ENCODE measurements at regions not wholly inside any gene's neighbourhood (a gene's known extent, or its start where the extent isn't known, plus 50 kb on each side); places are given as distances from the start of the nearest gene placed in this dataset.
"Not testable (repeated sequence)": the region's sequence is repeated elsewhere in the genome, so short reads cannot be mapped to it uniquely, and the experiment has no call there.

GRCh38 chrY:12374588-12374987 lies 326.4 kb upstream of the USP9Y start:
- not testable (repeated sequence) for ATAC-seq (replicated peaks in 1 of 2); H3K36me3 Mint-ChIP-seq (ENCODE audit: insufficient read depth in 2 of 2); H3K4me3 Mint-ChIP-seq; H3K4me1 Mint-ChIP-seq (ENCODE audit: low read depth); H3K27me3 Mint-ChIP-seq (ENCODE audit: low read depth); H3K9me3 Mint-ChIP-seq; H3K27ac Mint-ChIP-seq; DNase-seq

- not testable (repeated sequence) for H3K9me3 Mint-ChIP-seq; H3K4me3 Mint-ChIP-seq; H3K36me3 Mint-ChIP-seq (ENCODE audit: insufficient read depth in 2 of 2); H3K27me3 Mint-ChIP-seq (ENCODE audit: low read depth); DNase-seq; H3K4me1 Mint-ChIP-seq (ENCODE audit: low read depth); ATAC-seq (replicated peaks in 1 of 2); H3K27ac Mint-ChIP-seq
Observed at GRCh38 chrY:12391655-12392559, 309.1 kb upstream of the USP9Y start.

DNA sequence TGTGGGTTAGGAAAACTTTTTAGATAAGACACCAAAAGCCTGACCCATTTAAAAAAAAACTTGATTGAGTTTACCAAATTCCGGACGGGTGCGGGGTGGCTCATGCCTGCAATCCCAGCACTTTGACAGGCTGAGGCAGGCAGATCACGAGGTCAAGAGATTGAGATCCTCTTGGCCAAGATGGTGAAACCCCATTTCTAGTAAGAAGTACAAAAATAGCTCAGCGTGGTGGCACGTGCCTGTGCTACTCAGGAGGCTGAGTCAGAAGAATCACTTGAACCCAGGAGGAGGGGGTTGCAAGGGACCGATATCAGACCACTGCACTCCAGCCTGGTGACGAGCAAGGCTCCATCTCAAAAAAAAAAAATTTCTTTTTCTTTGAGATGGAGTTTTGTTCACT lies 307.8 kb upstream of the USP9Y start:
- Mint-ChIP-seq H3K36me3 (ENCODE audit: insufficient read depth in 2 of 2) (no peaks in the 10 kb centered on the region), H3K9me3 (no peaks in the 10 kb centered on the region), H3K4me3 (no peak overlapping the region), H3K27me3 (ENCODE audit: low read depth) (no peaks in the 10 kb centered on the region), H3K27ac (no peak overlapping the region), H3K4me1 (ENCODE audit: low read depth) (no peaks in the 10 kb centered on the region)
- no peak for DNase-seq
- no peak for ATAC-seq (replicated peaks in 1 of 2)

- not testable (repeated sequence) for DNase-seq; H3K27ac Mint-ChIP-seq; H3K4me3 Mint-ChIP-seq; H3K27me3 Mint-ChIP-seq (ENCODE audit: low read depth); H3K36me3 Mint-ChIP-seq (ENCODE audit: insufficient read depth in 2 of 2); H3K4me1 Mint-ChIP-seq (ENCODE audit: low read depth); H3K9me3 Mint-ChIP-seq; ATAC-seq (replicated peaks in 1 of 2)
Observed at GRCh38 chrY:12395381-12396120, 305.5 kb upstream of the USP9Y start.

DNA sequence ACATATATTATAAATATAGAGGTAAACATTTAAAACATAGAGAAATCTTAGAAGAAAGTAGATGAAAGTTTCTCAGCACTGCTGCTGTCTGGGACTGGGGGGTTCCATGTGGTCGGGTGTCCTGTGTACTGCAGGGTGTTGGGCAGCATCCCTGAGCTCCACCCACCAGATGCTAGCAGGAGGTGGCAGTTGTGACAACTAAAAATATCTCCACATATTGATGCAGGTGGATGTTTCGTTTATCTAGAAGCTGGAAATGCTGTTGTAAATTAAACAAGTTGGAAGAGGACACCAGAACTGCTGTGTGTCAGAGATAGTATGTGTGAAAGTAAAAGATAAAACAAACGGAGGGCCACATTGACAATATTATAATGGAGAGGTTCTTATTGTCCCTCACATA lies 297.1 kb upstream of the USP9Y start:
- no peak overlapping the region for H3K4me3 Mint-ChIP-seq
- no peak overlapping the region for H3K27ac Mint-ChIP-seq
- H3K4me1 Mint-ChIP-seq (ENCODE audit: low read depth) = no peaks in the 10 kb centered on the region
- H3K36me3 Mint-ChIP-seq (ENCODE audit: insufficient read depth in 2 of 2) = no peaks in the 10 kb centered on the region
- ATAC-seq (replicated peaks in 1 of 2) (no peak), DNase-seq (no peak)
- no peaks in the 10 kb centered on the region for H3K9me3 Mint-ChIP-seq
- no peaks in the 10 kb centered on the region for H3K27me3 Mint-ChIP-seq (ENCODE audit: low read depth)

DNA sequence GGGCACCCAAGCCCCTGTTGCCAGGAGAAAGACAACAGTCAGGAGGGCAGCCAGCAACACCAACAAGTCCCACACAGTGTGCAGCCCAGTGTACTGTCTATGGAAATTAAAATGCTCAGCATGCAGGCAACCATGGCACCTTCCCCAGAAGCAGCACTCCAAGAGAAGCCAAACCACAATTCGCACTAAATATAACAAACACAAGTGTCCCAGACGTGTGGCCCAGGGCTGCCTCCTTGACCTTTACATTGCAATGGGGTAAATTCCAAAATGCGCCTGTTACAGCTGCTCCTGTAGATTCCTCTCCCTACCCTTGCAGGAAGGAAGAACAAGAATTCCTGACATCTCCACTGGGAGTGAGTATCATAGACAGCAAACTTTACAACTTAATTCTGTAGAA lies 292.8 kb upstream of the USP9Y start:
- Mint-ChIP-seq H3K27me3 (ENCODE audit: low read depth) (no peaks in the 10 kb centered on the region), H3K27ac (no peak overlapping the region), H3K36me3 (ENCODE audit: insufficient read depth in 2 of 2) (no peaks in the 10 kb centered on the region), H3K4me1 (ENCODE audit: low read depth) (no peaks in the 10 kb centered on the region), H3K4me3 (no peak overlapping the region), H3K9me3 (no peaks in the 10 kb centered on the region)
- ATAC-seq (replicated peaks in 1 of 2) (no peak), DNase-seq (no peak)

- no peak overlapping the region for H3K4me3 Mint-ChIP-seq
- ATAC-seq (replicated peaks in 1 of 2) (no peak), DNase-seq (no peak)
- no peaks in the 10 kb centered on the region for H3K27me3 Mint-ChIP-seq (ENCODE audit: low read depth)
- H3K36me3 Mint-ChIP-seq (ENCODE audit: insufficient read depth in 2 of 2) = no peaks in the 10 kb centered on the region
- no peaks in the 10 kb centered on the region for H3K4me1 Mint-ChIP-seq (ENCODE audit: low read depth)
- H3K9me3 Mint-ChIP-seq = no peaks in the 10 kb centered on the region
- peak overlapping the region; percentile 97 for H3K27ac Mint-ChIP-seq
Observed at GRCh38 chrY:12410696-12411095, 290.3 kb upstream of the USP9Y start.

DNA sequence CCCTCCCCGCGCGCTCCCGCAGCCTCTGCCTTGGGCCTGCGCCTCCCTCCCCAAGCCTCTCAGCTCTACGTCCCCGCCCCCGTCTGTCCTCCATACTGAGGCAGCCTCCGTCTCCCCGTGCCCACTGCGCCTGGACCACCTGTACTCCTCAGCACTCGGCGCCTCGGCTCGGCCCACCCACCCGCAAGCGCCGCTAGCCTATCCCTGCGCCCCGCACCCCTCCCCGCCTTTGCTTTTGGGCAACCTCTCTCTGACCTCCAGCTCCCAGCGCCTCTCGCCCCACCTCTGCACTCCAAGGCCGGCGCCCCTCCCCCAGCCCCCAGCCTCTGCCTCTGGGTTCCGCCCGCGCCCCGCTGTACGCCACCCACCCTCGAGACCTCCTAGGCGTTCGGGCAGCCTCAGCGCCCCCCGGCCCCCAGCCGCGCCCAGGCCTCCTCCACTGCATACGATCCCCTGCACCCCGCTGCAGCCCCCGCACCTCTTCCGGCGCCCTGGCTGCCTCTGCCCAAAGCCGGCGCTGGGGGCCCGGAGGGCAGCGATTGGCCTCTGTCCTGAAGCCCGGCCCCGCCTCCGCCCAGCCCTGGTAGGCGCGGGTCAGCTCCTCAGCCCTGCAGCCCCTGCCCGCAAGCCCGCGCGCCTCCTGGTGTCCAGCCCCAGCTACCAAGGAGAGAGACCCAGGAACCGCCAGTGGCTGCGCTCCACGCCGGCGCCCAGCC lies 279.8 kb upstream of the USP9Y start:
- ATAC-seq (replicated peaks in 1 of 2) = peak in 1 of 2 donors; percentile 23
- Mint-ChIP-seq H3K27ac (no peak overlapping the region), H3K27me3 (ENCODE audit: low read depth) (no peaks in the 10 kb centered on the region), H3K36me3 (ENCODE audit: insufficient read depth in 2 of 2) (no peaks in the 10 kb centered on the region), H3K4me3 (no peak overlapping the region), H3K9me3 (no peaks in the 10 kb centered on the region), H3K4me1 (ENCODE audit: low read depth) (no peaks in the 10 kb centered on the region)
- DNase-seq = peak in 1 of 2 donors; percentile 1

DNA sequence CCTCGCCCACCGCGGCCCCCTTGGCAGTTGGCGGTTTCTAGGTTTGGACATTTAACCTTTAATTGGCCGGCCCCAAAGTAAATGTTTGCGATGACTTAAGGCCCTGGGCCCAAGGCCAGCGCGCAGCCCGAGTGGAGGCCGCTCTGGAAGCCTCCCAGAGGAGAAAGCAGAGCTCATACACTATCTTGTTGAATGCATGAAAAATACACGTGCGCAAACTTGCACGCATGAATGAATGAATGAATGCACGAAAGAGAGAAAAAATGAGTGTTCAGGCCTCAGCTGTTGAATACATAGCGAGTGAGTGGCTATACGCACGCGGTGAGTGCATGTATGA lies 279.3 kb upstream of the USP9Y start:
- Mint-ChIP-seq H3K27ac (no peak overlapping the region), H3K4me1 (ENCODE audit: low read depth) (no peaks in the 10 kb centered on the region), H3K9me3 (no peaks in the 10 kb centered on the region), H3K27me3 (ENCODE audit: low read depth) (no peaks in the 10 kb centered on the region), H3K4me3 (no peak overlapping the region), H3K36me3 (ENCODE audit: insufficient read depth in 2 of 2) (no peaks in the 10 kb centered on the region)
- no peak for ATAC-seq (replicated peaks in 1 of 2)
- no peak for DNase-seq

- H3K36me3 Mint-ChIP-seq (ENCODE audit: insufficient read depth in 2 of 2) = no peaks in the 10 kb centered on the region
- DNase-seq (no peak), ATAC-seq (replicated peaks in 1 of 2) (no peak)
- no peak overlapping the region for H3K4me3 Mint-ChIP-seq
- no peaks in the 10 kb centered on the region for H3K27me3 Mint-ChIP-seq (ENCODE audit: low read depth)
- H3K4me1 Mint-ChIP-seq (ENCODE audit: low read depth) = no peaks in the 10 kb centered on the region
- H3K9me3 Mint-ChIP-seq = no peaks in the 10 kb centered on the region
- no peak overlapping the region for H3K27ac Mint-ChIP-seq
Observed at GRCh38 chrY:12422536-12422935, 278.5 kb upstream of the USP9Y start.

GRCh38 chrY:12423416-12424252 lies 277.4 kb upstream of the USP9Y start:
- no peak overlapping the region for H3K27ac Mint-ChIP-seq
- no peaks in the 10 kb centered on the region for H3K4me1 Mint-ChIP-seq (ENCODE audit: low read depth)
- no peaks in the 10 kb centered on the region for H3K27me3 Mint-ChIP-seq (ENCODE audit: low read depth)
- H3K36me3 Mint-ChIP-seq (ENCODE audit: insufficient read depth in 2 of 2) = no peaks in the 10 kb centered on the region
- no peak overlapping the region for H3K4me3 Mint-ChIP-seq
- DNase-seq (no peak), ATAC-seq (replicated peaks in 1 of 2) (no peak)
- no peaks in the 10 kb centered on the region for H3K9me3 Mint-ChIP-seq

GRCh38 chrY:12425506-12425905 lies 275.5 kb upstream of the USP9Y start:
- Mint-ChIP-seq H3K27ac (no peak overlapping the region), H3K36me3 (ENCODE audit: insufficient read depth in 2 of 2) (no peaks in the 10 kb centered on the region), H3K4me1 (ENCODE audit: low read depth) (no peaks in the 10 kb centered on the region), H3K27me3 (ENCODE audit: low read depth) (no peaks in the 10 kb centered on the region), H3K9me3 (no peaks in the 10 kb centered on the region), H3K4me3 (no peak overlapping the region)
- no peak for ATAC-seq (replicated peaks in 1 of 2)
- no peak for DNase-seq

DNA sequence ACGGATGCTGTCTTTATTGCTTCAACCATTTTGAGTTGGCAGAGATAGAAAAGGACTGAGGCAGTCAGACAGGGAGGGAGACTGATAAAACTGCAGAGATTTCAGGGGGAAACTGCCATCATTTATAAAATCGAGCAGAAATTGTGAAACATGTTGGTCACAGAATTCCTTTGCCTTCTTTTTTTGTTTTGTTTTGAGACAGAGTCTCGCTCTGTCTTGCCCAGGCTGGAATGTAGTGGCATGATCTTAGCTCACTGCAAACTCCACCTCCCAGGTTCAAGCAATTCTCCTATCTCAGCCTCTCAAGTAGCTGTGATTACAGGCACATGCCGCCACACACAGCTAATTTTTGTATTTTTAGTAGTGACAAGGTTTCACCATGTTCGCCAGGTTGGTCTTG lies 273.7 kb upstream of the USP9Y start:
- H3K27me3 Mint-ChIP-seq (ENCODE audit: low read depth) = no peaks in the 10 kb centered on the region
- no peaks in the 10 kb centered on the region for H3K4me1 Mint-ChIP-seq (ENCODE audit: low read depth)
- H3K9me3 Mint-ChIP-seq = no peaks in the 10 kb centered on the region
- no peak overlapping the region for H3K27ac Mint-ChIP-seq
- no peak overlapping the region for H3K4me3 Mint-ChIP-seq
- ATAC-seq (replicated peaks in 1 of 2) (no peak), DNase-seq (no peak)
- no peaks in the 10 kb centered on the region for H3K36me3 Mint-ChIP-seq (ENCODE audit: insufficient read depth in 2 of 2)
